Amygdala (tissue), 56 donors: ENCODE measurements at regions not wholly inside any gene's neighbourhood (a gene's known extent, or its start where the extent isn't known, plus 50 kb on each side); places are given as distances from the start of the nearest gene placed in this dataset.

Experiments
- DNase-seq, 56 donors: peaks; one replicate each; lab custom pipeline; 2025; lab: John Stamatoyannopoulos, UW

GRCh38 chr5:174421408-174421805, 303.0 kb upstream of the MSX2 start:
- no peak for DNase-seq

GRCh38 chr5:174423558-174423957, 300.8 kb upstream of the MSX2 start:
- no peak for DNase-seq

DNA sequence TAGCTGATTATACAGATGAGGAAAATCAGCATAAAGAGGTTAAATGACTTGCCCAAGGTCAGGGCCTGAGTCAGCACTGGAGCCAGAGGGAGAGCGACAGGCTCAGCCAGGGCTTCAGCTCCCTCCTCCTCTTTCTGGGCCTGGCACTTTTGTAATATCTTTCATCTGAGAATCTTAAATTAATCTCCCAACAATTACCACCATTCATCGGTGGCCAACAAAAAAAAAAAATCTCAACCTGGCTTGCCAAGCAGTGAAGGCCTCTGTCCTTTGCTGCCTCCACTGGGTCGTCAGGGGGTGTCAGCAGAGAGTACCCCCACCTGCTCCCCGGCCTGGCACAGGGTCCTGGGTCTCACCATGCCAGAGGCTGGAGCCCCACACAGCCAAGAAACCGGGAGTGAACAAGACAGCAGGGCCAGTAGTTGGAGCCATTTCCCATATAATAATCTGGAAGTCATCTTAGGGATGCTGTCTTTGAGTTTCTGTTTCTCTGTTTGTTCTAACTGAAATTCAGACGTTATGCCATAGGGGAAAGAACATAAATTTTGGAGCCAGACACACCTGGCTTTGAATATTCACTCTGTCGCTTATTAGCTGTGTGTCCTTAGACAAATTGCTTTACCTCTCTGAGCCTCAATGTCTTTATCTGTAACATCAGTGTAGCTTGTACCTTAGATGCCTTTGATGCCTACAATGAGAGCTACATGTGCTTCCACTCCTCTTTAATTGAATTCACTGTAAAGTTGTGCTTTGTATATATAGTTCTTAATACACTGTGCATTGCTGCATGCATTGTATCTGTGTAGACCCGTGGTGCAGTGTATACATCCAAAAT, 299.9 kb upstream of the MSX2 start:
- peak in 47 of 56 donors; percentile 9 to 81 (median 44) for DNase-seq

GRCh38 chr5:174425271-174425963, 299.0 kb upstream of the MSX2 start:
- peak in 2 of 56 donors; percentile 9 to 10 for DNase-seq

- DNase-seq: no peak
Observed at GRCh38 chr5:174425964-174426290, 298.5 kb upstream of the MSX2 start.

DNA sequence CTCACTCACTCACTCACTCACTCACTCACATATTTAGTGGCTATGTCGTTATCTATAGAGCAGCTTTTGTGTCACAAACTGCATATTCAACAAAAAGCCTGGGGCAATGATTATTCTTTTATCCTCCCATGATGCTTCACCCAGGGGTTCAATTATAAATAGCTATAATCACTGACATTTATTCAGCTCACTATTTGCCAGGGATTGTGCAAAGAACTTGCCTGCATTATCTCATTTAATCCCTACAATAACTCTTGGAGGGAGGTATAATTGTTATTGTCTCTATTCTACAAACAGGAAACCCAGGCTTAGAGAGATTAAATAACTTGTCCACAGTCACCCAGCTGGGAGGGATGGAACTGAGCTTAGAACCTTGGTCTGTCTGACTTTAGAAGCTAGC, 298.0 kb upstream of the MSX2 start:
- no peak for DNase-seq

GRCh38 chr5:174426851-174427250, 297.5 kb upstream of the MSX2 start:
- no peak for DNase-seq

GRCh38 chr5:174427304-174427703, 297.1 kb upstream of the MSX2 start:
- no peak for DNase-seq

- no peak for DNase-seq
Observed at GRCh38 chr5:174428895-174429294, 295.5 kb upstream of the MSX2 start.

GRCh38 chr5:174430940-174431339, 293.4 kb upstream of the MSX2 start:
- DNase-seq: no peak

- no peak for DNase-seq
Observed at GRCh38 chr5:174431504-174431903, 292.9 kb upstream of the MSX2 start.

DNA sequence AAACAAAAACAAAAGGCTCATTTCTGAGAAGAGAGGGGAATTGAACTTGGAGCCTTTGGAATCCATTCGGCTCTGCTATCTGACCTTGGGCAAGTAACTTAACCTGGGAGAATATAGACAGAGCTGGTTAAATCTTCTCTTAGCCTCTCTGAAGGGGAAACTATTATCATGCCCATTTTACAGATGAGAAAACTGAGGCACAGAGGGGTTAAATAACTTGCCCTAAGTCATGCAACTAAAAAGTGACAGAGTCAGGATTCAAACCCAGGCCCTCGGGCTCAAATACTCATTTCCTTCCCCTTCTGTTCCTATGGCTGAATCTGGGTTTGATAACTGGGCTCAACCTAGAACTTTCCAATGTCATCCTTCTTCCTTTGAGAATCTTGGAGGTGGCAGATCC, 291.3 kb upstream of the MSX2 start:
- DNase-seq: no peak

GRCh38 chr5:174436750-174437149, 287.6 kb upstream of the MSX2 start:
- DNase-seq: no peak

- no peak for DNase-seq
Observed at GRCh38 chr5:174444479-174445188, 279.7 kb upstream of the MSX2 start.

GRCh38 chr5:174446446-174446845, 277.9 kb upstream of the MSX2 start:
- DNase-seq: no peak

DNA sequence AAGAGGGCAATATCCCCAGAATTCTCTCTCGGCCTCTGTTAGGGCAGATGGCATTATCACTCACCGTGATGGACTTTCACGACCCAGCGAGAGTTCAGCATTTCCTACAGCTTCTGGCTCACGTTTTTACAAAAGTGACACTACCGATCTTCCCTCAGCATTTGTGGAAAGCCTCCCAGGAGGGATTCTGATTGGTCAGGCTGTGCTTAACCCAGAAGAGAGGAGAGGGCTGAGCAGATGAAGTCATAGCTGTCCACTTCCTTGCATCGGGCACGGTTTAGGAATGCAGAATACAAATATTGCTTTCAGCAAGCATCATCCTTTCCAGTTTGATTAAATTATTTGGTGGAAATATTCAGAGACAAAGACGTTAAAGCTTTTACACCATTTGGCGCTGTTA, 277.4 kb upstream of the MSX2 start:
- DNase-seq: no peak

- DNase-seq: no peak
Observed at GRCh38 chr5:174448041-174448440, 276.3 kb upstream of the MSX2 start.

DNA sequence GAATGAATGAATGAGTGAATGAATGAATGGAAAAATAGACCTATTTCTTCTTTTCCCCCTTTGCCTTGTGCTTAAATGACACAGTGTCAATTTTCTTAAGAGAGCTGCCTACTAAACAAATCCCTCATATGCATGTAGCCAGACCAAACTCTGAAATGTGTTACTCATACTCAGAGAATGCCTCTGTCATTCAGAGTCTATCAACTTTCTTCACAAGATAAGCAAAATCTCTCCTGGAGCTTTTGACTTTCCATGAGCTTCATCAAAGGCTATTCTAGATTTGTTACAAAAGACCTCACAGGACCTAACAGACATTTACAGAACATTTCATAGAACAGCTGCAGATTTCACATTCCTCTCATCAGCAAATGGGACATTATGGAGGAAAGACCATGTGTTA, 275.7 kb upstream of the MSX2 start:
- DNase-seq: no peak

DNA sequence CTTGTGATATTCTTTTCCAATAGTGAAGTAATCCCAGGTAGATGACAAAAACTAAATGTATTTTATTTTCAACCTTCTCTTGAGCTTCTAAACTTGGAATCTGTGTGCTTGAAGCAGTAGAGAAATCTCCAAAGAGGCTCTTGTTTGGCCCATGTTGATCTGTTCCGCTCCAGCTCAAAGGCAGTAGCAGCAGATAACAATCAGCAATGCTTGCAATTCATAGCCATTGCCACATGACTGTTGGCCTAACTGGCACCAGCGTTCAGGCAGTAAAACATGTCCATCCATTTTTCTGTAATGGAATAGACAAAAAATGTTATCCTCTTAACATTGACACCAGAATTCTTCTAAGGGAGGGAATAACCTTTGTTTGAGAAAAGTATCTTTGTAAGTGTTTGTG, 270.7 kb upstream of the MSX2 start:
- peak in 8 of 56 donors; percentile 1 to 33 (median 6) for DNase-seq

- no peak for DNase-seq
Observed at GRCh38 chr5:174454464-174454863, 269.9 kb upstream of the MSX2 start.

DNA sequence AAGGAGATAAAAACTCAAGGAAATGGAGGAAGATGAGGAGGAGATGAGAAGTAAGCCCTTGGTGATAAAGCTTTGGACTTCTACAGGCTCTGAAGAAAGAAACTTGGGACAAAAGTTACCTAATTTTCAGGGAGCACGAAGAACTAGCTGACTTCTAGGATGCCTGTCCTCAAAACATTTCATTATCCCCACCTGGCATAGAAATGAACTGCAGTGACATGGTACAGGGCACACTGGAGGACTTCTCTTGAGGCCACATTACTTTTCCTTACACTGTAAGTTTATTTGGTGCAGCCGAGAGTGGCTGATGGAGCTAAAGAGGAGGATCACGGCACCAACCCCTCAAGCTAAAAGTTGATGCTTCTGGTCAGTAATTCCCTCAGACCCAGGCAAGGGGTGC, 269.5 kb upstream of the MSX2 start:
- DNase-seq: no peak

DNA sequence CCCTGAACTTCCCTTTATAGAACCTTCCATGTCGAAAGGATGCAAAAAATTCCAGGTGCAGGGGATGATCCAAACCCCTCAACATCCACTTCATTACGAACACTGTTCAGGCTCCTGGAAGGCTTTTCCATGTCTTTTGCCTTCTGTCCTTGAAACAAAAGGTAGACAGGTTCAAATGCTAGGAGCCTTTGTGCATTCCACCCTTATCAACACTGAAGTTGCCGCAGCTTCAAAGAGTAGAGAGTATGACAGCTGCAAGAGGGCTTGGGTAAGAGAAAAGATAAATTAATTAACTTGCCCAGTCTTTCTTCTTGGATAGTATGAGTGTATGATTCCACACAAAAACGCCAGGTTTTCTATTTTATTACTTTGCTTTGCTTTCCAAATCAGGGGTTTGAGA, 269.1 kb upstream of the MSX2 start:
- no peak for DNase-seq
